ENCODE measurements at regions not wholly inside any gene's neighbourhood (a gene's known extent, or its start where the extent isn't known, plus 50 kb on each side); places are given as distances from the start of the nearest gene placed in this dataset.

- Histone ChIP-seq H3K4me2 (ENCODE audit: low read depth, low read length, poor library complexity, severe bottlenecking) (no peak overlapping the region), H3F3A (ENCODE audit: low read depth) (no peaks in the 10 kb centered on the region), H3K9me3 (ENCODE audit: insufficient read depth, low read depth, low read length) (no peaks in the 10 kb centered on the region), H3K9me2 (replicated peaks; ENCODE audit: low read depth, low read length) (no peaks in the 10 kb centered on the region), H3K27me3 (ENCODE audit: insufficient read depth, low read length, poor library complexity, severe bottlenecking) (no peaks in the 10 kb centered on the region), H2AFZ (ENCODE audit: low read length) (no peak overlapping the region), H4K20me1 (ENCODE audit: insufficient read depth, low read length, poor library complexity, severe bottlenecking) (no peaks in the 10 kb centered on the region), H3K4me3 (ENCODE audit: low read length, poor library complexity, severe bottlenecking) (no peak overlapping the region), H3K36me3 (ENCODE audit: insufficient read depth, low read length) (no peaks in the 10 kb centered on the region), H3K4me1 (ENCODE audit: insufficient read depth, low read length, poor library complexity, severe bottlenecking) (no peaks in the 10 kb centered on the region), H3K9ac (ENCODE audit: low read depth, low read length, poor library complexity, severe bottlenecking) (no peak overlapping the region), H3K79me2 (ENCODE audit: insufficient read depth, low read length) (no peaks in the 10 kb centered on the region)
- TF ChIP-seq CTCF (conservative IDR thresholded peaks at IDR 0.05; ENCODE audit: low read length) (peak; percentile 78), EZH2phosphoT487 (IDR thresholded peaks at IDR 0.05; ENCODE audit: borderline replicate concordance) (no peak)
Measured at GRCh38 chr18:29892960-29893558, 1149.5 kb downstream of the DSC3 start.

GRCh38 chr18:29883114-29883513 is 1159.4 kb downstream of the DSC3 start:
- TF ChIP-seq EZH2phosphoT487 (IDR thresholded peaks at IDR 0.05; ENCODE audit: borderline replicate concordance) (no peak), CTCF (conservative IDR thresholded peaks at IDR 0.05; ENCODE audit: low read length) (no peak)
- Histone ChIP-seq H3K9me3 (ENCODE audit: insufficient read depth, low read depth, low read length) (no peaks in the 10 kb centered on the region), H3K36me3 (ENCODE audit: insufficient read depth, low read length) (no peaks in the 10 kb centered on the region)

GRCh38 chr18:29882620-29883019 is 1159.9 kb downstream of the DSC3 start:
- Histone ChIP-seq H3K4me3 (ENCODE audit: low read length, poor library complexity, severe bottlenecking) (no peak overlapping the region), H3K27me3 (ENCODE audit: insufficient read depth, low read length, poor library complexity, severe bottlenecking) (no peaks in the 10 kb centered on the region), H3K36me3 (ENCODE audit: insufficient read depth, low read length) (no peaks in the 10 kb centered on the region), H2AFZ (ENCODE audit: low read length) (no peak overlapping the region), H3K79me2 (ENCODE audit: insufficient read depth, low read length) (no peaks in the 10 kb centered on the region), H3K9me2 (replicated peaks; ENCODE audit: low read depth, low read length) (no peaks in the 10 kb centered on the region), H3K9ac (ENCODE audit: low read depth, low read length, poor library complexity, severe bottlenecking) (no peak overlapping the region), H3K4me2 (ENCODE audit: low read depth, low read length, poor library complexity, severe bottlenecking) (no peak overlapping the region), H4K20me1 (ENCODE audit: insufficient read depth, low read length, poor library complexity, severe bottlenecking) (no peaks in the 10 kb centered on the region), H3F3A (ENCODE audit: low read depth) (no peaks in the 10 kb centered on the region), H3K4me1 (ENCODE audit: insufficient read depth, low read length, poor library complexity, severe bottlenecking) (peaks cover 11% of the 10 kb centered on the region), H3K9me3 (ENCODE audit: insufficient read depth, low read depth, low read length) (no peaks in the 10 kb centered on the region)
- TF ChIP-seq EZH2phosphoT487 (IDR thresholded peaks at IDR 0.05; ENCODE audit: borderline replicate concordance) (no peak), CTCF (conservative IDR thresholded peaks at IDR 0.05; ENCODE audit: low read length) (no peak)

More at GRCh38 chr18:29883114-29883513, 1159.4 kb downstream of the DSC3 start:
- Histone ChIP-seq H3K27me3 (ENCODE audit: insufficient read depth, low read length, poor library complexity, severe bottlenecking) (no peaks in the 10 kb centered on the region), H3K9me2 (replicated peaks; ENCODE audit: low read depth, low read length) (no peaks in the 10 kb centered on the region), H3K4me2 (ENCODE audit: low read depth, low read length, poor library complexity, severe bottlenecking) (no peak overlapping the region), H3K9ac (ENCODE audit: low read depth, low read length, poor library complexity, severe bottlenecking) (no peak overlapping the region), H4K20me1 (ENCODE audit: insufficient read depth, low read length, poor library complexity, severe bottlenecking) (no peaks in the 10 kb centered on the region), H3K79me2 (ENCODE audit: insufficient read depth, low read length) (no peaks in the 10 kb centered on the region), H2AFZ (ENCODE audit: low read length) (peak overlapping the region; percentile 67; the same call in 1 of the 2 replicates), H3K4me1 (ENCODE audit: insufficient read depth, low read length, poor library complexity, severe bottlenecking) (peaks cover 11% of the 10 kb centered on the region), H3K4me3 (ENCODE audit: low read length, poor library complexity, severe bottlenecking) (no peak overlapping the region), H3F3A (ENCODE audit: low read depth) (no peaks in the 10 kb centered on the region)
